Neural progenitor cell (in vitro differentiated cells): ENCODE measurements at regions not wholly inside any gene's neighbourhood (a gene's known extent, or its start where the extent isn't known, plus 50 kb on each side); places are given as distances from the start of the nearest gene placed in this dataset.

Experiments
- DNase-seq: peaks from one replicate; pipeline ENCODE4 v3.0.0-alpha.2; 2016; ENCODE audit warnings: low spot score
- H2AFZ ChIP-seq: fragments of 200-600 bp; sonication (generic); replicated peaks from 2 replicates; pipeline ENCODE4 v1.6.1; 2016; ENCODE audit warnings: antibody characterized with exemption
- H3F3A ChIP-seq: fragments of 200-600 bp; sonication (generic); 2 replicates; pipeline ENCODE4 v1.6.1; 2016; ENCODE audit warnings: antibody characterized with exemption, low read depth
- H3K27ac ChIP-seq: fragments of 200-600 bp; sonication (generic); 2 replicates; pipeline ENCODE4 v1.5.1; 2016; ENCODE audit warnings: mild to moderate bottlenecking
- H3K27me3 ChIP-seq: fragments of 200-600 bp; sonication (generic); 2 replicates; pipeline ENCODE4 v1.6.1; 2016; ENCODE audit warnings: mild to moderate bottlenecking, moderate library complexity
- H3K36me3 ChIP-seq: fragments of 200-600 bp; sonication (generic); 2 replicates; pipeline ENCODE4 v1.5.1; 2016
- H3K4me1 ChIP-seq: fragments of 200-600 bp; sonication (generic); 2 replicates; pipeline ENCODE4 v1.6.1; 2016; ENCODE audit warnings: mixed run types
- H3K4me2 ChIP-seq: fragments of 200-600 bp; sonication (generic); 2 replicates; pipeline ENCODE4 v1.6.1; 2016
- H3K4me3 ChIP-seq: fragments of 200-600 bp; sonication (generic); 2 replicates; pipeline ENCODE4 v1.5.1; 2016
- H3K79me2 ChIP-seq: fragments of 200-600 bp; sonication (generic); 2 replicates; pipeline ENCODE4 v1.6.1; 2016; ENCODE audit warnings: low read depth
- H3K9ac ChIP-seq: fragments of 200-600 bp; sonication (generic); 2 replicates; pipeline ENCODE4 v1.6.1; 2016
- H3K9me3 ChIP-seq: fragments of 200-600 bp; sonication (generic); 2 replicates; pipeline ENCODE4 v1.5.1; 2016; ENCODE audit warnings: low read depth
- H4K20me1 ChIP-seq: fragments of 200-600 bp; sonication (generic); 2 replicates; pipeline ENCODE4 v1.6.1; 2016; ENCODE audit warnings: low read depth
- H3K27ac Mint-ChIP-seq: 3 replicates; pipeline ENCODE4 v1.8.0; 2021; ENCODE audit warnings: mixed read lengths
- H3K27me3 Mint-ChIP-seq: 2 replicates; pipeline ENCODE4 v1.8.0; 2022; ENCODE audit warnings: low read depth, mild to moderate bottlenecking, inconsistent platforms, moderate library complexity, mixed read lengths; ENCODE audit not compliant: insufficient read depth
- H3K36me3 Mint-ChIP-seq: 3 replicates; pipeline ENCODE4 v1.8.0; 2021; ENCODE audit warnings: mixed read lengths
- H3K4me1 Mint-ChIP-seq: 3 replicates; pipeline ENCODE4 v1.8.0; 2021; ENCODE audit warnings: mixed read lengths
- H3K4me3 Mint-ChIP-seq: 3 replicates; pipeline ENCODE4 v1.8.0; 2021; ENCODE audit warnings: mild to moderate bottlenecking, moderate library complexity, mixed read lengths
- H3K9me3 Mint-ChIP-seq: 3 replicates; pipeline ENCODE4 v1.8.0; 2020; ENCODE audit warnings: mixed read lengths
- CTCF ChIP-seq: fragments of 200-600 bp; sonication (generic); IDR thresholded peaks from 2 replicates; pipeline ENCODE4 v1.5.1; 2017; ENCODE audit warnings: antibody characterized with exemption, mild to moderate bottlenecking
- EZH2 ChIP-seq: fragments of 200-600 bp; sonication (generic); IDR thresholded peaks from 2 replicates; pipeline ENCODE4 v1.6.1; 2017; ENCODE audit warnings: antibody characterized with exemption, mild to moderate bottlenecking, moderate library complexity
- EZH2phosphoT487 ChIP-seq: fragments of 200-600 bp; sonication (generic); IDR thresholded peaks from 2 replicates; pipeline ENCODE4 v1.6.1; 2017; ENCODE audit warnings: antibody characterized with exemption

GRCh38 chr4:147182041-147182440 is 236.4 kb upstream of the TTC29 start:
- Mint-ChIP-seq H3K4me3 (no peak overlapping the region), H3K27me3 (no peaks in the 10 kb centered on the region), H3K4me1 (peaks cover 17% of the 10 kb centered on the region), H3K9me3 (peaks cover 11% of the 10 kb centered on the region), H3K27ac (no peak overlapping the region), H3K36me3 (no peaks in the 10 kb centered on the region)
- H3K4me1 ChIP-seq = peaks cover 29% of the 10 kb centered on the region
- no peaks in the 10 kb centered on the region for H3K27me3 ChIP-seq
- no peak for TF ChIP-seq EZH2
- TF ChIP-seq CTCF = no peak
- TF ChIP-seq EZH2phosphoT487 = no peak
- no peak overlapping the region for H3K9ac ChIP-seq
- no peaks in the 10 kb centered on the region for H4K20me1 ChIP-seq
- DNase-seq = peak; percentile 25
- no peak overlapping the region for H3K4me3 ChIP-seq
- no peaks in the 10 kb centered on the region for H3K79me2 ChIP-seq
- no peak overlapping the region for H2AFZ ChIP-seq
- H3K36me3 ChIP-seq = no peaks in the 10 kb centered on the region
- no peaks in the 10 kb centered on the region for H3F3A ChIP-seq
- H3K27ac ChIP-seq = no peak overlapping the region
- no peaks in the 10 kb centered on the region for H3K9me3 ChIP-seq
- peak overlapping the region; percentile 11 for H3K4me2 ChIP-seq

- Histone ChIP-seq H3K27me3 (no peaks in the 10 kb centered on the region), H3F3A (no peaks in the 10 kb centered on the region), H4K20me1 (no peaks in the 10 kb centered on the region), H3K9me3 (no peaks in the 10 kb centered on the region), H2AFZ (no peak overlapping the region), H3K4me1 (peaks cover 5% of the 10 kb centered on the region), H3K4me2 (no peak overlapping the region), H3K79me2 (no peaks in the 10 kb centered on the region), H3K36me3 (no peaks in the 10 kb centered on the region), H3K4me3 (no peak overlapping the region), H3K27ac (no peak overlapping the region), H3K9ac (no peak overlapping the region)
- Mint-ChIP-seq H3K27ac (no peak overlapping the region), H3K27me3 (peaks cover 2% of the 10 kb centered on the region), H3K9me3 (peaks cover 9% of the 10 kb centered on the region), H3K4me1 (no peaks in the 10 kb centered on the region), H3K36me3 (no peaks in the 10 kb centered on the region), H3K4me3 (no peak overlapping the region)
- TF ChIP-seq CTCF (no peak), EZH2phosphoT487 (no peak), EZH2 (no peak)
- no peak for DNase-seq
Measured at GRCh38 chr4:147192679-147193078, 247.0 kb upstream of the TTC29 start.

GRCh38 chr4:147194114-147194513 is 248.4 kb upstream of the TTC29 start:
- no peaks in the 10 kb centered on the region for H3K36me3 Mint-ChIP-seq
- DNase-seq = no peak
- TF ChIP-seq CTCF (no peak), EZH2 (no peak), EZH2phosphoT487 (no peak)
- Histone ChIP-seq H3K9ac (no peak overlapping the region), H3K27me3 (no peaks in the 10 kb centered on the region), H4K20me1 (no peaks in the 10 kb centered on the region), H3F3A (no peaks in the 10 kb centered on the region), H2AFZ (no peak overlapping the region), H3K79me2 (no peaks in the 10 kb centered on the region), H3K36me3 (no peaks in the 10 kb centered on the region), H3K9me3 (no peaks in the 10 kb centered on the region), H3K4me3 (no peak overlapping the region), H3K27ac (no peak overlapping the region), H3K4me2 (no peak overlapping the region), H3K4me1 (peaks cover 18% of the 10 kb centered on the region)
- no peak overlapping the region for H3K4me3 Mint-ChIP-seq
- peaks cover 2% of the 10 kb centered on the region for H3K27me3 Mint-ChIP-seq
- H3K9me3 Mint-ChIP-seq = no peaks in the 10 kb centered on the region
- no peaks in the 10 kb centered on the region for H3K4me1 Mint-ChIP-seq
- H3K27ac Mint-ChIP-seq = no peak overlapping the region

- Histone ChIP-seq H3K4me2 (no peak overlapping the region), H3K9me3 (no peaks in the 10 kb centered on the region), H3K79me2 (no peaks in the 10 kb centered on the region), H2AFZ (no peak overlapping the region), H3K27ac (no peak overlapping the region), H3K9ac (no peak overlapping the region), H3K4me3 (no peak overlapping the region), H3K36me3 (no peaks in the 10 kb centered on the region), H3K4me1 (peaks cover 18% of the 10 kb centered on the region), H3F3A (no peaks in the 10 kb centered on the region), H3K27me3 (no peaks in the 10 kb centered on the region), H4K20me1 (no peaks in the 10 kb centered on the region)
- no peak for DNase-seq
- TF ChIP-seq EZH2 = no peak
- TF ChIP-seq EZH2phosphoT487 = no peak
- TF ChIP-seq CTCF = no peak
- H3K9me3 Mint-ChIP-seq = no peaks in the 10 kb centered on the region
- no peak overlapping the region for H3K4me3 Mint-ChIP-seq
- H3K27ac Mint-ChIP-seq = peak overlapping the region; percentile 35
- peaks cover 2% of the 10 kb centered on the region for H3K27me3 Mint-ChIP-seq
- no peaks in the 10 kb centered on the region for H3K4me1 Mint-ChIP-seq
- no peaks in the 10 kb centered on the region for H3K36me3 Mint-ChIP-seq
Measured at GRCh38 chr4:147194604-147195003, 248.9 kb upstream of the TTC29 start.
